Mesendoderm (in vitro differentiated cells): ENCODE measurements at regions not wholly inside any gene's neighbourhood (a gene's known extent, or its start where the extent isn't known, plus 50 kb on each side); places are given as distances from the start of the nearest gene placed in this dataset.

Experiments
- DNase-seq: peaks from one replicate; pipeline ENCODE4 v3.0.0; 2013
- H2AK5ac ChIP-seq: 2 replicates; pipeline ENCODE4 v1.6.1; 2013; ENCODE audit warnings: low read length, inconsistent platforms
- H2BK120ac ChIP-seq: 2 replicates; pipeline ENCODE4 v1.6.1; 2013; ENCODE audit warnings: low read depth, mild to moderate bottlenecking, low read length, moderate library complexity, mixed read lengths
- H2BK15ac ChIP-seq: replicated peaks from 2 replicates; pipeline ENCODE4 v1.6.1; 2013; ENCODE audit warnings: low read depth, mild to moderate bottlenecking, moderate library complexity
- H2BK5ac ChIP-seq: 2 replicates; pipeline ENCODE4 v1.6.1; 2013; ENCODE audit warnings: low read length, inconsistent platforms
- H3K18ac ChIP-seq: 2 replicates; pipeline ENCODE4 v1.6.1; 2013; ENCODE audit warnings: mild to moderate bottlenecking, low read length, mixed read lengths
- H3K23ac ChIP-seq: one replicate; pipeline ENCODE4 v1.6.1; 2013; ENCODE audit warnings: low read length
- H3K27ac ChIP-seq: 2 replicates; pipeline ENCODE4 v1.5.1; 2013; ENCODE audit warnings: low read depth, mild to moderate bottlenecking, inconsistent platforms, low read length, moderate library complexity
- H3K27me3 ChIP-seq: 2 replicates; pipeline ENCODE4 v1.6.1; 2013; ENCODE audit warnings: low read length, control low read depth, mild to moderate bottlenecking, inconsistent platforms; ENCODE audit not compliant: insufficient read depth, poor library complexity
- H3K36me3 ChIP-seq: 2 replicates; pipeline ENCODE4 v1.6.1; 2013; ENCODE audit warnings: low read length, inconsistent platforms; ENCODE audit not compliant: control insufficient read depth, insufficient read depth
- H3K4ac ChIP-seq: one replicate; pipeline ENCODE4 v1.6.1; 2013; ENCODE audit warnings: low read depth, mild to moderate bottlenecking, low read length, moderate library complexity
- H3K4me1 ChIP-seq: 2 replicates; pipeline ENCODE4 v1.6.1; 2013; ENCODE audit warnings: low read depth, low read length, inconsistent platforms; ENCODE audit not compliant: control insufficient read depth
- H3K4me2 ChIP-seq: 2 replicates; pipeline ENCODE4 v1.6.1; 2013; ENCODE audit warnings: low read length
- H3K4me3 ChIP-seq: 2 replicates; pipeline ENCODE4 v1.5.1; 2013; ENCODE audit warnings: mild to moderate bottlenecking, low read length
- H3K56ac ChIP-seq: one replicate; pipeline ENCODE4 v1.6.1; 2013; ENCODE audit warnings: low read length
- H3K79me1 ChIP-seq: 2 replicates; pipeline ENCODE4 v1.6.1; 2013; ENCODE audit warnings: low read length, inconsistent platforms
- H3K79me2 ChIP-seq: 2 replicates; pipeline ENCODE4 v1.6.1; 2013; ENCODE audit warnings: mild to moderate bottlenecking, low read length; ENCODE audit not compliant: control insufficient read depth, insufficient read depth
- H3K9ac ChIP-seq: 2 replicates; pipeline ENCODE4 v1.6.1; 2013; ENCODE audit warnings: low read length, inconsistent platforms
- H4K5ac ChIP-seq: one replicate; pipeline ENCODE4 v1.6.1; 2013; ENCODE audit warnings: low read length
- H4K8ac ChIP-seq: one replicate; pipeline ENCODE4 v1.6.1; 2013; ENCODE audit warnings: low read depth, mild to moderate bottlenecking, control low read depth, low read length, moderate library complexity
- WGBS: extraction: QIAGEN DNeasy Blood & Tissue Kit; methylation state at CpG from one replicate; pipeline ENCODE4 v1.1.7; 2013; ENCODE audit warnings: low lambda C conversion rate, missing lambda C conversion rate; ENCODE audit not compliant: insufficient coverage; ENCODE audit errors: extremely low coverage; 5-methylcytosine and 5-hydroxymethylcytosine counted together

GRCh38 chr1:95370691-95371562 is 136.9 kb downstream of the RWDD3 start:
- no peak for DNase-seq
- no peak overlapping the region for H4K5ac ChIP-seq
- H3K79me1 ChIP-seq = no peaks in the 10 kb centered on the region
- peaks cover 3% of the 10 kb centered on the region for H3K4me1 ChIP-seq
- H3K56ac ChIP-seq = no peak overlapping the region
- no peak overlapping the region for H3K27ac ChIP-seq
- H2BK120ac ChIP-seq = no peak overlapping the region
- H3K79me2 ChIP-seq = no peaks in the 10 kb centered on the region
- no peak overlapping the region for H3K9ac ChIP-seq
- H3K36me3 ChIP-seq = no peaks in the 10 kb centered on the region
- no CpG with 5 or more reads among the region's 13 CpGs for WGBS
- no peak overlapping the region for H3K4ac ChIP-seq
- H3K4me3 ChIP-seq = no peak overlapping the region
- H3K18ac ChIP-seq = no peak overlapping the region
- H2BK15ac ChIP-seq = no peak overlapping the region
- H2BK5ac ChIP-seq = no peak overlapping the region
- no peak overlapping the region for H3K4me2 ChIP-seq
- H3K23ac ChIP-seq = no peak overlapping the region
- no peaks in the 10 kb centered on the region for H3K27me3 ChIP-seq
- no peak overlapping the region for H2AK5ac ChIP-seq
- no peak overlapping the region for H4K8ac ChIP-seq

GRCh38 chr1:95371666-95372282 is 137.8 kb downstream of the RWDD3 start:
- Histone ChIP-seq H3K27me3 (no peaks in the 10 kb centered on the region), H3K27ac (no peak overlapping the region), H4K8ac (no peak overlapping the region), H3K9ac (no peak overlapping the region), H3K4me1 (peaks cover 3% of the 10 kb centered on the region), H2AK5ac (no peak overlapping the region), H2BK15ac (no peak overlapping the region), H2BK120ac (no peak overlapping the region), H3K36me3 (no peaks in the 10 kb centered on the region), H3K4me3 (no peak overlapping the region), H4K5ac (no peak overlapping the region), H3K56ac (no peak overlapping the region), H3K4ac (no peak overlapping the region), H2BK5ac (no peak overlapping the region), H3K4me2 (no peak overlapping the region), H3K79me2 (no peaks in the 10 kb centered on the region), H3K23ac (no peak overlapping the region), H3K79me1 (no peaks in the 10 kb centered on the region), H3K18ac (no peak overlapping the region)
- no peak for DNase-seq
- no CpG with 5 or more reads among the region's 12 CpGs for WGBS

- Histone ChIP-seq H3K79me2 (no peaks in the 10 kb centered on the region), H3K79me1 (no peaks in the 10 kb centered on the region), H3K9ac (no peak overlapping the region), H2AK5ac (no peak overlapping the region), H3K4me2 (no peak overlapping the region), H3K56ac (no peak overlapping the region), H2BK5ac (no peak overlapping the region), H3K27ac (no peak overlapping the region), H3K23ac (no peak overlapping the region), H2BK120ac (no peak overlapping the region), H3K27me3 (no peaks in the 10 kb centered on the region), H3K4me3 (no peak overlapping the region), H3K18ac (no peak overlapping the region), H3K4me1 (no peaks in the 10 kb centered on the region), H4K5ac (no peak overlapping the region), H3K4ac (no peak overlapping the region), H3K36me3 (no peaks in the 10 kb centered on the region), H4K8ac (no peak overlapping the region), H2BK15ac (no peak overlapping the region)
- DNase-seq = no peak
- WGBS = no CpG with 5 or more reads among the region's 4 CpGs
Observed at GRCh38 chr1:95375174-95375573, 141.2 kb downstream of the RWDD3 start.

GRCh38 chr1:95380909-95381308 is 146.9 kb downstream of the RWDD3 start:
- WGBS = no CpG with 5 or more reads among the region's 2 CpGs
- H3K79me2 ChIP-seq = no peaks in the 10 kb centered on the region
- H3K56ac ChIP-seq = no peak overlapping the region
- H3K27me3 ChIP-seq = no peaks in the 10 kb centered on the region
- H3K36me3 ChIP-seq = no peaks in the 10 kb centered on the region
- H3K9ac ChIP-seq = no peak overlapping the region
- no peak overlapping the region for H4K8ac ChIP-seq
- no peak overlapping the region for H2BK15ac ChIP-seq
- no peak overlapping the region for H3K23ac ChIP-seq
- H3K4me3 ChIP-seq = no peak overlapping the region
- no peak overlapping the region for H2BK5ac ChIP-seq
- no peak overlapping the region for H2BK120ac ChIP-seq
- H2AK5ac ChIP-seq = no peak overlapping the region
- H3K79me1 ChIP-seq = no peaks in the 10 kb centered on the region
- DNase-seq = peak; percentile 38
- H3K4me1 ChIP-seq = no peaks in the 10 kb centered on the region
- no peak overlapping the region for H3K18ac ChIP-seq
- no peak overlapping the region for H3K4me2 ChIP-seq
- H3K4ac ChIP-seq = no peak overlapping the region
- H3K27ac ChIP-seq = no peak overlapping the region
- no peak overlapping the region for H4K5ac ChIP-seq

GRCh38 chr1:95382000-95382786 is 148.2 kb downstream of the RWDD3 start:
- no peak overlapping the region for H3K18ac ChIP-seq
- no peaks in the 10 kb centered on the region for H3K79me1 ChIP-seq
- H4K5ac ChIP-seq = no peak overlapping the region
- no peak overlapping the region for H3K27ac ChIP-seq
- no peak overlapping the region for H3K56ac ChIP-seq
- no peak overlapping the region for H2BK120ac ChIP-seq
- H2AK5ac ChIP-seq = no peak overlapping the region
- H3K36me3 ChIP-seq = no peaks in the 10 kb centered on the region
- H3K27me3 ChIP-seq = no peaks in the 10 kb centered on the region
- H4K8ac ChIP-seq = no peak overlapping the region
- no peaks in the 10 kb centered on the region for H3K4me1 ChIP-seq
- H3K79me2 ChIP-seq = no peaks in the 10 kb centered on the region
- no peak overlapping the region for H2BK15ac ChIP-seq
- WGBS = no CpG with 5 or more reads among the region's 4 CpGs
- no peak overlapping the region for H3K9ac ChIP-seq
- no peak overlapping the region for H2BK5ac ChIP-seq
- no peak overlapping the region for H3K4ac ChIP-seq
- no peak overlapping the region for H3K4me3 ChIP-seq
- DNase-seq = peak; percentile 21
- no peak overlapping the region for H3K4me2 ChIP-seq
- H3K23ac ChIP-seq = no peak overlapping the region
